ENCODE measurements at regions not wholly inside any gene's neighbourhood (a gene's known extent, or its start where the extent isn't known, plus 50 kb on each side); places are given as distances from the start of the nearest gene placed in this dataset.

- DNase-seq = no peak
Measured at GRCh38 chr3:79906106-79906505, 138.3 kb upstream of the ROBO1 start.

GRCh38 chr3:79902151-79902550 is 134.4 kb upstream of the ROBO1 start:
- DNase-seq = no peak

GRCh38 chr3:79898907-79899306 is 131.1 kb upstream of the ROBO1 start:
- DNase-seq = no peak

- DNase-seq = no peak
Measured at GRCh38 chr3:79896086-79896485, 128.3 kb upstream of the ROBO1 start.

GRCh38 chr3:79887213-79887612 is 119.4 kb upstream of the ROBO1 start:
- no peak for DNase-seq

GRCh38 chr3:79886204-79886603 is 118.4 kb upstream of the ROBO1 start:
- no peak for DNase-seq

- DNase-seq = no peak
Measured at GRCh38 chr3:79885407-79885806, 117.6 kb upstream of the ROBO1 start.

GRCh38 chr3:79884354-79884753 is 116.6 kb upstream of the ROBO1 start:
- no peak for DNase-seq

GRCh38 chr3:79881431-79881830 is 113.6 kb upstream of the ROBO1 start:
- no peak for DNase-seq

GRCh38 chr3:79878708-79879107 is 110.9 kb upstream of the ROBO1 start:
- no peak for DNase-seq

- no peak for DNase-seq
Measured at GRCh38 chr3:79874646-79875045, 106.8 kb upstream of the ROBO1 start.

- DNase-seq = no peak
Measured at GRCh38 chr3:79872483-79872882, 104.7 kb upstream of the ROBO1 start.

GRCh38 chr3:79871656-79872055 is 103.9 kb upstream of the ROBO1 start:
- DNase-seq = no peak

- DNase-seq = no peak
Measured at GRCh38 chr3:79870313-79870620, 102.5 kb upstream of the ROBO1 start.

- DNase-seq = no peak
Measured at GRCh38 chr3:79869461-79870312, 101.9 kb upstream of the ROBO1 start.

GRCh38 chr3:79866162-79866561 is 98.4 kb upstream of the ROBO1 start:
- no peak for DNase-seq

GRCh38 chr3:79864077-79864476 is 96.3 kb upstream of the ROBO1 start:
- no peak for DNase-seq

GRCh38 chr3:79848876-79849275 is 81.1 kb upstream of the ROBO1 start:
- DNase-seq = no peak

- DNase-seq = no peak
Measured at GRCh38 chr3:79847928-79848327, 80.1 kb upstream of the ROBO1 start.

GRCh38 chr3:79846148-79846933 is 78.5 kb upstream of the ROBO1 start:
- peak; percentile 14 for DNase-seq

- DNase-seq = no peak
Measured at GRCh38 chr3:79845546-79845945, 77.7 kb upstream of the ROBO1 start.

GRCh38 chr3:79844176-79844575 is 76.4 kb upstream of the ROBO1 start:
- no peak for DNase-seq

GRCh38 chr3:79843180-79843579 is 75.4 kb upstream of the ROBO1 start:
- no peak for DNase-seq

- no peak for DNase-seq
Measured at GRCh38 chr3:79835701-79836100, 67.9 kb upstream of the ROBO1 start.

GRCh38 chr3:79824166-79824565 is 56.4 kb upstream of the ROBO1 start:
- DNase-seq = no peak
